ENCODE measurements at regions not wholly inside any gene's neighbourhood (a gene's known extent, or its start where the extent isn't known, plus 50 kb on each side); places are given as distances from the start of the nearest gene placed in this dataset.

DNA sequence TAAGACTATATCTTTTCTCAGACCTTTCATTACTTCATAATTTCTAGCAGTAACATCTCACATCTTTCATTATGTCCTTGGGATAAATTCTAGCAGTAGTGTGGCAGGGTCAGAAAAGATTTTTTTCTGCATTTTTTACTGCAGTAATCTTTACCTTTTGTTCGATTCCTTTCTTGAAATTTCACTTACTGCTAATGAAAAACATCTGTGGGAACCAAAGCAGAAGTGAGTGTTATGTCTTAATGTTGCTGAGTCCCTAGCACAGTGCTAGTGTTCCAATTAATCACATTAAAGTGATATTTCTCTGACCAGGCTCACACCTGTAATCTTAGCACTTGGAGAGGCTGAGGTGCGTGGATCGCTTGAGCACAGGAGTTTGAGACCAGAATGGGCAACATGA, 123.6 kb downstream of the EHF start:
- DNase-seq (ENCODE audit: low spot score) = no peak
- WGBS, 2 donors (ENCODE audit: extremely low coverage in 2 of 2, insufficient read length in 2 of 2, insufficient replicate concordance in 1 of 2) = no CpG with 5 or more reads among the region's 3 CpGs
- H4K91ac ChIP-seq (ENCODE audit: low read depth, low read length, poor library complexity) = no peak overlapping the region
- no peak overlapping the region for H3K23ac ChIP-seq (ENCODE audit: low read depth, low read length, poor library complexity)
- H2AK5ac ChIP-seq (ENCODE audit: low read depth, low read length) = no peak overlapping the region
- H3K27me3 ChIP-seq (ENCODE audit: control insufficient read depth in 3 of 3, insufficient read depth in 3 of 3, low read depth in 1 of 3, low read length in 3 of 3) = no peaks in the 10 kb centered on the region
- H3K4me2 ChIP-seq (ENCODE audit: insufficient read depth, low read length, poor library complexity, severe bottlenecking) = no peak overlapping the region
- H3K4ac ChIP-seq (ENCODE audit: low read length) = no peak overlapping the region
- no peak overlapping the region for H2BK12ac ChIP-seq (ENCODE audit: low read length)
- peaks cover 0 to 4% of the 10 kb centered on the region in 2 donors for H3K4me1 ChIP-seq (ENCODE audit: control insufficient read depth in 2 of 2, insufficient read depth in 1 of 2, low read depth in 1 of 2, low read length in 2 of 2)
- H3K9ac ChIP-seq (ENCODE audit: low read depth, low read length, poor library complexity) = no peak overlapping the region
- no peak overlapping the region for H4K8ac ChIP-seq (ENCODE audit: low read depth, low read length)
- peaks cover 0 to 2% of the 10 kb centered on the region in 2 donors for H3K36me3 ChIP-seq (replicated peaks in 1 of 2; ENCODE audit: control insufficient read depth in 2 of 2, insufficient read depth in 2 of 2, low read length in 2 of 2)
- H2BK5ac ChIP-seq (ENCODE audit: low read length) = no peak overlapping the region
- no peak overlapping the region for H2BK120ac ChIP-seq (ENCODE audit: low read depth, low read length)
- H3K18ac ChIP-seq (ENCODE audit: low read length) = no peak overlapping the region
- H3K14ac ChIP-seq (ENCODE audit: low read length) = no peak overlapping the region
- no peak overlapping the region for H3K27ac ChIP-seq (replicated peaks; ENCODE audit: low read length)
- H2AFZ ChIP-seq (ENCODE audit: low read length) = no peak overlapping the region
- no peak overlapping the region for H3K4me3 ChIP-seq (ENCODE audit: low read length in 2 of 2)
- H3K9me3 ChIP-seq (replicated peaks in 1 of 2; ENCODE audit: control insufficient read depth in 2 of 2, insufficient read depth in 1 of 2, low read depth in 1 of 2, low read length in 2 of 2) = peaks cover 0 to 2% of the 10 kb centered on the region in 2 donors
- no peak overlapping the region for H2BK15ac ChIP-seq (ENCODE audit: low read length)
- no peaks in the 10 kb centered on the region for H3K79me1 ChIP-seq (ENCODE audit: low read depth, low read length)

DNA sequence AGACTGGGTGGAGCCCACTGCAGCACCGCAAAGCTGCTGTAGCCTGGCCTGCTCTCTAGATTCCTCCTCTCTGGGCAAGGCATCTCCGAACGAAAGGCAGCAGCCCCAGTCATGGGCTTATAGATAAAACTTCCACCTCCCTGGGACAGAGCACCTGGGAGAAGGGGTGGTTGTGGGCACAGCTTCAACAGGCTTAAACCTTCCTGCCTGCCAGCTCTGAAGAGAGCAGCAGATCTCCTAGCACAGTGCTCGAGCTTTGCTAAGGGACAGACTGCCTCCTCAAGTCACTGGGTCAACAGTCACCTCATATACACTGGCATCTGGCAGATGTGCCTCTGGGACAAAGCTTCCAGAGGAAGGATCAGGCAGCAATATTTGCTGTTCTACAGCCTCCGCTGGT, 117.3 kb downstream of the EHF start:
- Histone ChIP-seq H3K9ac (ENCODE audit: low read depth, low read length, poor library complexity) (no peak overlapping the region), H3K14ac (ENCODE audit: low read length) (no peak overlapping the region), H4K91ac (ENCODE audit: low read depth, low read length, poor library complexity) (no peak overlapping the region), H3K27ac (replicated peaks; ENCODE audit: low read length) (no peak overlapping the region), H3K4me1 (ENCODE audit: control insufficient read depth in 2 of 2, insufficient read depth in 1 of 2, low read depth in 1 of 2, low read length in 2 of 2) (no peaks in the 10 kb centered on the region), H2BK12ac (ENCODE audit: low read length) (no peak overlapping the region), H2AFZ (ENCODE audit: low read length) (no peak overlapping the region), H3K4me2 (ENCODE audit: insufficient read depth, low read length, poor library complexity, severe bottlenecking) (no peak overlapping the region), H3K79me1 (ENCODE audit: low read depth, low read length) (no peaks in the 10 kb centered on the region), H2BK5ac (ENCODE audit: low read length) (no peak overlapping the region), H2BK15ac (ENCODE audit: low read length) (no peak overlapping the region), H3K18ac (ENCODE audit: low read length) (no peak overlapping the region), H3K27me3 (ENCODE audit: control insufficient read depth in 3 of 3, insufficient read depth in 3 of 3, low read depth in 1 of 3, low read length in 3 of 3) (peaks cover 0 to 2% (median 0%) of the 10 kb centered on the region in 3 experiments), H3K4me3 (ENCODE audit: low read length in 2 of 2) (no peak overlapping the region), H3K9me3 (replicated peaks in 1 of 2; ENCODE audit: control insufficient read depth in 2 of 2, insufficient read depth in 1 of 2, low read depth in 1 of 2, low read length in 2 of 2) (peaks cover 13% of the 10 kb centered on the region in 2 donors), H4K8ac (ENCODE audit: low read depth, low read length) (no peak overlapping the region), H2BK120ac (ENCODE audit: low read depth, low read length) (no peak overlapping the region), H3K23ac (ENCODE audit: low read depth, low read length, poor library complexity) (no peak overlapping the region), H2AK5ac (ENCODE audit: low read depth, low read length) (no peak overlapping the region), H3K4ac (ENCODE audit: low read length) (no peak overlapping the region), H3K36me3 (replicated peaks in 1 of 2; ENCODE audit: control insufficient read depth in 2 of 2, insufficient read depth in 2 of 2, low read length in 2 of 2) (peaks cover 6 to 27% of the 10 kb centered on the region in 2 donors)
- no peak for DNase-seq (ENCODE audit: low spot score)
- WGBS, 2 donors (ENCODE audit: extremely low coverage in 2 of 2, insufficient read length in 2 of 2, insufficient replicate concordance in 1 of 2) = no CpG with 5 or more reads among the region's 5 CpGs

DNA sequence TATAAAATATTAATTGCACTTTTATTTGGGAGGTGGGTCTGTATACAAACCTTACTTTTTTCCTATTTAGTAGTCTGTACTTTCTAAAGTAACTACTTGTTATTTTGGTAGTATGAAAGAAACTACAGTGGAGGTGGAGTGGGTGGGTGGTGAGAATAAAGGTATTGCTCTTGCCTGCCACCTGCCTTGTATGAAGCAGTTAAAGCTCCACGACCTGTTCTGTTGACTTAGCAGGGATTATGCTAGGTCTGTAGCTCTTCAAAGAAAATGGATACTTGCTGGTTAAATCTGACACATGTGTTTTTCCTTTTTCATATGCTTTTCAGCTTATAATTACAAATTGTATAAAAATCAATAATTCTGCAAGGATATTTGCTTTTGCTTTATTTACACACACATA, 111.9 kb downstream of the EHF start:
- peaks cover 6 to 50% of the 10 kb centered on the region in 2 donors for H3K36me3 ChIP-seq (replicated peaks in 1 of 2; ENCODE audit: control insufficient read depth in 2 of 2, insufficient read depth in 2 of 2, low read length in 2 of 2)
- H3K4me1 ChIP-seq (ENCODE audit: control insufficient read depth in 2 of 2, insufficient read depth in 1 of 2, low read depth in 1 of 2, low read length in 2 of 2) = no peaks in the 10 kb centered on the region
- H3K4me2 ChIP-seq (ENCODE audit: insufficient read depth, low read length, poor library complexity, severe bottlenecking) = no peak overlapping the region
- H3K14ac ChIP-seq (ENCODE audit: low read length) = no peak overlapping the region
- no peak overlapping the region for H2BK15ac ChIP-seq (ENCODE audit: low read length)
- H4K91ac ChIP-seq (ENCODE audit: low read depth, low read length, poor library complexity) = no peak overlapping the region
- H3K79me1 ChIP-seq (ENCODE audit: low read depth, low read length) = no peaks in the 10 kb centered on the region
- peaks cover 12 to 13% of the 10 kb centered on the region in 2 donors for H3K9me3 ChIP-seq (replicated peaks in 1 of 2; ENCODE audit: control insufficient read depth in 2 of 2, insufficient read depth in 1 of 2, low read depth in 1 of 2, low read length in 2 of 2)
- H3K23ac ChIP-seq (ENCODE audit: low read depth, low read length, poor library complexity) = no peak overlapping the region
- H3K4me3 ChIP-seq (ENCODE audit: low read length in 2 of 2) = no peak overlapping the region
- no CpG with 5 or more reads among the region's 1 CpG for WGBS, 2 donors (ENCODE audit: extremely low coverage in 2 of 2, insufficient read length in 2 of 2, insufficient replicate concordance in 1 of 2)
- H2AK5ac ChIP-seq (ENCODE audit: low read depth, low read length) = no peak overlapping the region
- H3K18ac ChIP-seq (ENCODE audit: low read length) = no peak overlapping the region
- no peak overlapping the region for H2AFZ ChIP-seq (ENCODE audit: low read length)
- no peak overlapping the region for H4K8ac ChIP-seq (ENCODE audit: low read depth, low read length)
- no peak overlapping the region for H2BK5ac ChIP-seq (ENCODE audit: low read length)
- no peak overlapping the region for H3K4ac ChIP-seq (ENCODE audit: low read length)
- no peak overlapping the region for H2BK120ac ChIP-seq (ENCODE audit: low read depth, low read length)
- no peak for DNase-seq (ENCODE audit: low spot score)
- no peak overlapping the region for H3K9ac ChIP-seq (ENCODE audit: low read depth, low read length, poor library complexity)
- no peak overlapping the region for H3K27ac ChIP-seq (replicated peaks; ENCODE audit: low read length)
- H2BK12ac ChIP-seq (ENCODE audit: low read length) = no peak overlapping the region
- peaks cover 0 to 2% (median 0%) of the 10 kb centered on the region in 3 experiments for H3K27me3 ChIP-seq (ENCODE audit: control insufficient read depth in 3 of 3, insufficient read depth in 3 of 3, low read depth in 1 of 3, low read length in 3 of 3)

DNA sequence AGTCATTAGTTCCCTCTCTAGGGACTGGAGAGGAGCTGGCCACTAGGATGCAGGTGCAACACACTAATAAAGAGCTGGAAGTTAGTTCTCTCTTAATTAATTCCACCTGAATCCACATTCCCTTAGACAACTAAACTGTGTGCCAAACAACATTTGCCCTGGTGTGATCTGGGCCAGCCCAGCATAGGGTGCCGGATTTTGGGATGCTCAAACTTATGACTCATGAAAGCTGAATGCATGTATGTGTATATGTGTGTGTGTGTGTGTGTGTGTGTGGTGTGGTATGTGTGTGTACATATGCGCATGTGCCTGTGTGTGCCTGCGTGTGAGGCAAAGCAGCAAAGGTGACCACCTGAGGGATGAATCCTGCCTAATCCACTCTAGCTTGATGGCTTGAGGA, 110.7 kb downstream of the EHF start:
- Histone ChIP-seq H3K18ac (ENCODE audit: low read length) (no peak overlapping the region), H2BK5ac (ENCODE audit: low read length) (no peak overlapping the region), H3K4ac (ENCODE audit: low read length) (no peak overlapping the region), H4K8ac (ENCODE audit: low read depth, low read length) (no peak overlapping the region), H2AK5ac (ENCODE audit: low read depth, low read length) (no peak overlapping the region), H2BK120ac (ENCODE audit: low read depth, low read length) (no peak overlapping the region), H3K23ac (ENCODE audit: low read depth, low read length, poor library complexity) (no peak overlapping the region), H3K36me3 (replicated peaks in 1 of 2; ENCODE audit: control insufficient read depth in 2 of 2, insufficient read depth in 2 of 2, low read length in 2 of 2) (peaks cover 6 to 48% of the 10 kb centered on the region in 2 donors), H2AFZ (ENCODE audit: low read length) (no peak overlapping the region), H3K4me1 (ENCODE audit: control insufficient read depth in 2 of 2, insufficient read depth in 1 of 2, low read depth in 1 of 2, low read length in 2 of 2) (no peaks in the 10 kb centered on the region), H3K27me3 (ENCODE audit: control insufficient read depth in 3 of 3, insufficient read depth in 3 of 3, low read depth in 1 of 3, low read length in 3 of 3) (peaks cover 0 to 2% (median 0%) of the 10 kb centered on the region in 3 experiments), H2BK12ac (ENCODE audit: low read length) (no peak overlapping the region), H3K27ac (replicated peaks; ENCODE audit: low read length) (no peak overlapping the region), H3K9ac (ENCODE audit: low read depth, low read length, poor library complexity) (no peak overlapping the region), H3K4me2 (ENCODE audit: insufficient read depth, low read length, poor library complexity, severe bottlenecking) (no peak overlapping the region), H3K14ac (ENCODE audit: low read length) (no peak overlapping the region), H3K79me1 (ENCODE audit: low read depth, low read length) (no peaks in the 10 kb centered on the region), H3K4me3 (ENCODE audit: low read length in 2 of 2) (no peak overlapping the region), H3K9me3 (replicated peaks in 1 of 2; ENCODE audit: control insufficient read depth in 2 of 2, insufficient read depth in 1 of 2, low read depth in 1 of 2, low read length in 2 of 2) (peaks cover 0 to 8% of the 10 kb centered on the region in 2 donors), H4K91ac (ENCODE audit: low read depth, low read length, poor library complexity) (no peak overlapping the region), H2BK15ac (ENCODE audit: low read length) (no peak overlapping the region)
- WGBS, 2 donors (ENCODE audit: extremely low coverage in 2 of 2, insufficient read length in 2 of 2, insufficient replicate concordance in 1 of 2) = no CpG with 5 or more reads among the region's 3 CpGs
- DNase-seq (ENCODE audit: low spot score) = no peak
